OCI-LY1 (cell line): ENCODE measurements at regions not wholly inside any gene's neighbourhood (a gene's known extent, or its start where the extent isn't known, plus 50 kb on each side); places are given as distances from the start of the nearest gene placed in this dataset.

ENCODE experiments used
- H2AFZ ChIP-seq: fragments of 200-600 bp; sonication (generic), shearing (Covaris generic); 2 replicates; pipeline ENCODE4 v1.6.0; 2014; ENCODE audit warnings: antibody characterized with exemption, mild to moderate bottlenecking, low read length
- H3F3A ChIP-seq: fragments of 200-600 bp; sonication (generic), shearing (Covaris generic); 2 replicates; pipeline ENCODE4 v1.6.0; 2014; ENCODE audit warnings: mild to moderate bottlenecking, antibody characterized with exemption, low read length, moderate library complexity; ENCODE audit not compliant: insufficient read depth
- H3K27ac ChIP-seq: fragments of 200-600 bp; sonication (generic); 2 replicates; pipeline ENCODE4 v1.5.1; 2014; ENCODE audit warnings: low read length, mixed run types, mild to moderate bottlenecking, low read depth; ENCODE audit not compliant: poor library complexity, severe bottlenecking
- H3K27me3 ChIP-seq: fragments of 200-600 bp; sonication (generic); 2 replicates; pipeline ENCODE4 v1.6.0; 2014; ENCODE audit warnings: antibody characterized with exemption, mild to moderate bottlenecking, low read length, moderate library complexity; ENCODE audit not compliant: insufficient read depth
- H3K36me3 ChIP-seq: fragments of 200-600 bp; sonication (generic); 2 replicates; pipeline ENCODE4 v1.6.1; 2014; ENCODE audit warnings: mild to moderate bottlenecking, antibody characterized with exemption, low read length, moderate library complexity, mixed read lengths; ENCODE audit not compliant: insufficient read depth
- H3K4me1 ChIP-seq: fragments of 200-600 bp; sonication (generic); 2 replicates; pipeline ENCODE4 v1.5.1; 2014; ENCODE audit warnings: mild to moderate bottlenecking, low read length, moderate library complexity; ENCODE audit not compliant: insufficient read depth, severe bottlenecking
- H3K4me2 ChIP-seq: fragments of 200-600 bp; sonication (generic), shearing (Covaris generic); 2 replicates; pipeline ENCODE4 v1.6.1; 2014; ENCODE audit warnings: low read length
- H3K4me3 ChIP-seq: fragments of 200-600 bp; sonication (generic); 2 replicates; pipeline ENCODE4 v1.5.1; 2014; ENCODE audit warnings: low read length, low read depth, mild to moderate bottlenecking, mixed read lengths; ENCODE audit not compliant: poor library complexity, severe bottlenecking
- H3K79me2 ChIP-seq: fragments of 200-600 bp; shearing (Covaris generic); 2 replicates; pipeline ENCODE4 v1.6.1; 2016; ENCODE audit warnings: mixed run types, low read length, mixed read lengths; ENCODE audit not compliant: insufficient read depth
- H3K9ac ChIP-seq: fragments of 200-600 bp; sonication (generic), shearing (Covaris generic); 2 replicates; pipeline ENCODE4 v1.6.1; 2014; ENCODE audit warnings: mild to moderate bottlenecking, low read length, mixed read lengths
- H3K9me2 ChIP-seq: fragments of 200-600 bp; sonication (generic), shearing (Covaris generic); 2 replicates; pipeline ENCODE4 v1.6.1; 2014; ENCODE audit warnings: low read depth, mild to moderate bottlenecking, low read length, mixed read lengths
- H3K9me3 ChIP-seq: fragments of 200-600 bp; shearing (Covaris generic); 2 replicates; pipeline ENCODE4 v1.6.1; 2014; ENCODE audit warnings: low read length, mixed read lengths
- H4K20me1 ChIP-seq: fragments of 200-600 bp; sonication (generic), shearing (Covaris generic); 2 replicates; pipeline ENCODE4 v1.6.0; 2016; ENCODE audit warnings: mild to moderate bottlenecking, low read length; ENCODE audit not compliant: insufficient read depth
- EZH2 ChIP-seq: fragments of 200-600 bp; sonication (generic), shearing (Covaris generic); IDR thresholded peaks from 2 replicates; pipeline ENCODE4 v1.8.0; 2017; ENCODE audit warnings: borderline replicate concordance, mixed run types, mild to moderate bottlenecking, antibody characterized with exemption, low read length, moderate library complexity, mixed read lengths
- TF ChIP-seq, protein P1 (sequence below): fragments of 200-600 bp; sonication (generic), shearing (Covaris generic); IDR thresholded peaks from 2 replicates; pipeline ENCODE4 v1.5.1; 2017; ENCODE audit warnings: mild to moderate bottlenecking, antibody characterized with exemption, low read length, moderate library complexity, mixed read lengths

DNA sequence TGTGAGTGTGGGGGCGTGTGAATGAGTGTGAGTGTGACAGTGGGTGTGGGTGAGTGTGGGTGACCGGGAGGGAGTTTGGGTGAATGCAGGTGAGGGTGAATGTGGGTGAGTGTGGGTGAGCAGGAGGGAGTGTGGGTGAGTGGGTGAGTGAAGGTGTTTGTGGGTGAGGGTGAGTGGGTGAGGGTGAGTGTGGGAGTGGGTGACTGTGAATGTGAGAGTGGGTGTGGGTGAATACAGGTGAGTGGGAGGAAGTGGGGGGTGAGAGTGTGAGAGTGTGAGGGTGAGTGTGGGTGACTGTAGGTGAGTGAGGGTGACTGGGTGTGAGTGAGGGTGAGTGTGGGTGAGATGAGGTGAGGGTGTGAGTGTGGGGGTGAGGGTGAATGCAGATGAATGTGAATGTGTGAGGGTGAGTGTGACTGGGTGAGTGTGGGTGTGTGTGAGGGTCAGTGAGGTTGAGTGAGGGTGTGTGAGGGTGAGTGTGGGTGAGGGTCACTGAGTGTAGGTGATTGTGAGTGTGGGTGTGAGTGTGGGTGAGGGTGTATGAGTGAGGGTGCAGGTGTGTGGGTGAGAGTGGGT lies 1677.3 kb upstream of the TENM3 start:
- Histone ChIP-seq H3K4me1 (no peaks in the 10 kb centered on the region), H3K9ac (no peak overlapping the region), H3K79me2 (no peaks in the 10 kb centered on the region), H4K20me1 (no peaks in the 10 kb centered on the region), H3K27ac (no peak overlapping the region), H3K4me3 (no peak overlapping the region), H3K9me3 (no peaks in the 10 kb centered on the region), H3K9me2 (no peaks in the 10 kb centered on the region), H3K36me3 (no peaks in the 10 kb centered on the region), H2AFZ (no peak overlapping the region), H3K27me3 (no peaks in the 10 kb centered on the region), H3K4me2 (no peak overlapping the region), H3F3A (no peaks in the 10 kb centered on the region)
- TF ChIP-seq, protein P1, sequence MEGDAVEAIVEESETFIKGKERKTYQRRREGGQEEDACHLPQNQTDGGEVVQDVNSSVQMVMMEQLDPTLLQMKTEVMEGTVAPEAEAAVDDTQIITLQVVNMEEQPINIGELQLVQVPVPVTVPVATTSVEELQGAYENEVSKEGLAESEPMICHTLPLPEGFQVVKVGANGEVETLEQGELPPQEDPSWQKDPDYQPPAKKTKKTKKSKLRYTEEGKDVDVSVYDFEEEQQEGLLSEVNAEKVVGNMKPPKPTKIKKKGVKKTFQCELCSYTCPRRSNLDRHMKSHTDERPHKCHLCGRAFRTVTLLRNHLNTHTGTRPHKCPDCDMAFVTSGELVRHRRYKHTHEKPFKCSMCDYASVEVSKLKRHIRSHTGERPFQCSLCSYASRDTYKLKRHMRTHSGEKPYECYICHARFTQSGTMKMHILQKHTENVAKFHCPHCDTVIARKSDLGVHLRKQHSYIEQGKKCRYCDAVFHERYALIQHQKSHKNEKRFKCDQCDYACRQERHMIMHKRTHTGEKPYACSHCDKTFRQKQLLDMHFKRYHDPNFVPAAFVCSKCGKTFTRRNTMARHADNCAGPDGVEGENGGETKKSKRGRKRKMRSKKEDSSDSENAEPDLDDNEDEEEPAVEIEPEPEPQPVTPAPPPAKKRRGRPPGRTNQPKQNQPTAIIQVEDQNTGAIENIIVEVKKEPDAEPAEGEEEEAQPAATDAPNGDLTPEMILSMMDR = no peak
- TF ChIP-seq EZH2 = no peak

GRCh38 chr4:180566492-180566891 lies 1676.7 kb upstream of the TENM3 start:
- no peaks in the 10 kb centered on the region for H3K79me2 ChIP-seq
- no peak overlapping the region for H3K27ac ChIP-seq
- no peak overlapping the region for H2AFZ ChIP-seq
- H3K27me3 ChIP-seq = no peaks in the 10 kb centered on the region
- H3F3A ChIP-seq = no peaks in the 10 kb centered on the region
- H3K36me3 ChIP-seq = no peaks in the 10 kb centered on the region
- H3K4me2 ChIP-seq = no peak overlapping the region
- no peaks in the 10 kb centered on the region for H3K9me3 ChIP-seq
- no peaks in the 10 kb centered on the region for H3K9me2 ChIP-seq
- H3K4me3 ChIP-seq = no peak overlapping the region
- H3K4me1 ChIP-seq = no peaks in the 10 kb centered on the region
- TF ChIP-seq EZH2 = no peak
- TF ChIP-seq, protein P1 = no peak
- H4K20me1 ChIP-seq = no peaks in the 10 kb centered on the region
- no peak overlapping the region for H3K9ac ChIP-seq

- Histone ChIP-seq H3K4me3 (no peak overlapping the region), H3K9me3 (no peaks in the 10 kb centered on the region), H3K9ac (no peak overlapping the region), H3K27ac (no peak overlapping the region), H3K4me2 (no peak overlapping the region), H3K27me3 (no peaks in the 10 kb centered on the region), H4K20me1 (no peaks in the 10 kb centered on the region), H3F3A (no peaks in the 10 kb centered on the region), H3K4me1 (no peaks in the 10 kb centered on the region), H3K36me3 (no peaks in the 10 kb centered on the region), H3K79me2 (no peaks in the 10 kb centered on the region), H2AFZ (no peak overlapping the region), H3K9me2 (no peaks in the 10 kb centered on the region)
- TF ChIP-seq, protein P1 = no peak
- TF ChIP-seq EZH2 = no peak
These were observed 1676.1 kb upstream of the TENM3 start for GRCh38 chr4:180567080-180567479.
